ENCODE measurements at regions not wholly inside any gene's neighbourhood (a gene's known extent, or its start where the extent isn't known, plus 50 kb on each side); places are given as distances from the start of the nearest gene placed in this dataset.
"Not testable (repeated sequence)": the region's sequence is repeated elsewhere in the genome, so short reads cannot be mapped to it uniquely, and the experiment has no call there.

DNA sequence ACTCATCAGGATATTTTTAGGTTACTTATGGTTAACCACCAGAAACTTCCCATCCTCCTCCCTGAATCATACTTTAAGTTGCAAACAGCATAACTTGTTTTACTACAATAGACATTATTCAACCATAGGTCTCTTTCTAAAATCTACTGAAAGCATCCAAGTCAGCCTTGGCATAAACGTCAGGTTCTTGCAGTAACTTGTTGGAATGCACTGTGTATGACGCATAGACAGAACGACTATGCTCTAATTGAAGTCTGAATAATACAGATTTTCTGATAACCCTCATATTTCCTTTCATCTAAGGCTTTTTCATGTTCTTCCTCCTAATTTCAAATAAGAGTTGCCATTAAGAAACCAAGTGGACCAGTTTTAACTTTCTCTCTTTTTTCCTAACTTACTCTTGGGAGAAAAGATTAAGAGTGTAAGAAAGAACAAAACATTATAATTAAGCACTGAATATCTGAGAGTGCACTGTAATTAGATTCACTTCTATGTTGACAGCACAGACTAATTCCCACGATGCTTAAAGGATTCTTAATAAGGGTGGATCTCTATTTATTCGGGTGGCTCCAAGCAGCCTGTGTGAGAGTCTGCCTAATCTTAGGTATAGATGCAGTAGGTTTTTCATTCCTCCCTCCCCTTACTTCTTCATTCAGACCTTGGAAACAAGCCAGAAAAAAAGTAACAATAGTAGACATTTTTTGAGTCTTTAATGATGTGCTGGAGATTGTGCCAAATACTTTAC lies 1100.1 kb downstream of the EPHA3 start:
- TF ChIP-seq, protein P1, sequence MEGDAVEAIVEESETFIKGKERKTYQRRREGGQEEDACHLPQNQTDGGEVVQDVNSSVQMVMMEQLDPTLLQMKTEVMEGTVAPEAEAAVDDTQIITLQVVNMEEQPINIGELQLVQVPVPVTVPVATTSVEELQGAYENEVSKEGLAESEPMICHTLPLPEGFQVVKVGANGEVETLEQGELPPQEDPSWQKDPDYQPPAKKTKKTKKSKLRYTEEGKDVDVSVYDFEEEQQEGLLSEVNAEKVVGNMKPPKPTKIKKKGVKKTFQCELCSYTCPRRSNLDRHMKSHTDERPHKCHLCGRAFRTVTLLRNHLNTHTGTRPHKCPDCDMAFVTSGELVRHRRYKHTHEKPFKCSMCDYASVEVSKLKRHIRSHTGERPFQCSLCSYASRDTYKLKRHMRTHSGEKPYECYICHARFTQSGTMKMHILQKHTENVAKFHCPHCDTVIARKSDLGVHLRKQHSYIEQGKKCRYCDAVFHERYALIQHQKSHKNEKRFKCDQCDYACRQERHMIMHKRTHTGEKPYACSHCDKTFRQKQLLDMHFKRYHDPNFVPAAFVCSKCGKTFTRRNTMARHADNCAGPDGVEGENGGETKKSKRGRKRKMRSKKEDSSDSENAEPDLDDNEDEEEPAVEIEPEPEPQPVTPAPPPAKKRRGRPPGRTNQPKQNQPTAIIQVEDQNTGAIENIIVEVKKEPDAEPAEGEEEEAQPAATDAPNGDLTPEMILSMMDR (IDR thresholded peaks at IDR 0.05; ENCODE audit: control extremely low read depth in 1 of 3, insufficient read depth in 1 of 3, low read depth in 1 of 3, low read length in 3 of 3) = not testable (repeated sequence)
- TF ChIP-seq CBX8 (IDR thresholded peaks at IDR 0.05; ENCODE audit: borderline replicate concordance, low read depth, low read length); POLR2A (IDR thresholded peaks at IDR 0.05; ENCODE audit: control extremely low read depth in 1 of 2, low read depth in 2 of 2, low read length in 2 of 2); POLR2AphosphoS5 (IDR thresholded peaks at IDR 0.05; ENCODE audit: low read depth, low read length); KDM1A (IDR thresholded peaks at IDR 0.05; ENCODE audit: borderline replicate concordance, low read length); GTF2F1 (IDR thresholded peaks at IDR 0.05; ENCODE audit: borderline replicate concordance, low read depth, low read length); BCL11A (IDR thresholded peaks at IDR 0.05; ENCODE audit: low read depth in 2 of 2, low read length in 2 of 2); RNF2 (IDR thresholded peaks at IDR 0.05; ENCODE audit: borderline replicate concordance, low read depth, low read length, missing control alignments, poor library complexity, severe bottlenecking); FOSL1 (IDR thresholded peaks at IDR 0.05; ENCODE audit: insufficient read depth, low read depth, low read length); EGR1 (IDR thresholded peaks at IDR 0.05; ENCODE audit: borderline replicate concordance, low read depth, low read length); RAD21 (IDR thresholded peaks at IDR 0.05 in 1 of 2, conservative IDR thresholded peaks at IDR 0.05 in 1 of 2; ENCODE audit: low read depth in 2 of 2, low read length in 2 of 2); SUZ12 (IDR thresholded peaks at IDR 0.05; ENCODE audit: low read length): not testable (repeated sequence)

Measured in H1 (cell line).